ENCODE measurements at regions not wholly inside any gene's neighbourhood (a gene's known extent, or its start where the extent isn't known, plus 50 kb on each side); places are given as distances from the start of the nearest gene placed in this dataset.
A peak's percentile ranks its signal among the peaks of the same experiment; 100 is the strongest.

- Histone ChIP-seq H3K27me3 (no peaks in the 10 kb centered on the region), H3K4me1 (peaks cover 0 to 10% (median 10%) of the 10 kb centered on the region in 4 donors), H3K27ac (peak overlapping the region in 1 of 4 donors; percentile 14), H3K4me3 (no peak overlapping the region), H3K36me3 (no peaks in the 10 kb centered on the region), H3K9me3 (no peaks in the 10 kb centered on the region)
- 72 to 73% methylated on average over 14 of the region's 14 CpGs for WGBS, 2 donors
- no peak for TF ChIP-seq CTCF (IDR thresholded peaks at IDR 0.05)
- peak in 1 of 2 donors; percentile 15 for TF ChIP-seq EP300 (IDR thresholded peaks at IDR 0.05)
- DNase-seq (ENCODE audit: low spot score in 2 of 2) = peak in 1 of 2 donors; percentile 11
Measured at GRCh38 chr2:136381722-136382633, 264.0 kb upstream of the CXCR4 start.

GRCh38 chr2:136381245-136381644, 263.3 kb upstream of the CXCR4 start:
- Histone ChIP-seq H3K4me1 (peaks cover 0 to 16% (median 10%) of the 10 kb centered on the region in 4 donors), H3K27me3 (no peaks in the 10 kb centered on the region), H3K36me3 (no peaks in the 10 kb centered on the region), H3K27ac (peak overlapping the region in 1 of 4 donors; percentile 14), H3K9me3 (no peaks in the 10 kb centered on the region), H3K4me3 (no peak overlapping the region)
- 88 to 89% methylated on average over 1 of the region's 1 CpG for WGBS, 2 donors
- TF ChIP-seq POLR2A (IDR thresholded peaks at IDR 0.05) (no peak), CTCF (IDR thresholded peaks at IDR 0.05) (no peak), EP300 (IDR thresholded peaks at IDR 0.05) (no peak)
- no peak for DNase-seq (ENCODE audit: low spot score in 2 of 2)

- Histone ChIP-seq H3K9me3 (no peaks in the 10 kb centered on the region), H3K27me3 (no peaks in the 10 kb centered on the region), H3K36me3 (no peaks in the 10 kb centered on the region), H3K4me1 (peaks cover 0 to 6% (median 0%) of the 10 kb centered on the region in 4 donors), H3K4me3 (no peak overlapping the region), H3K27ac (no peak overlapping the region)
- TF ChIP-seq EP300 (IDR thresholded peaks at IDR 0.05) = no peak
- TF ChIP-seq POLR2A (IDR thresholded peaks at IDR 0.05) = no peak
- peak; percentile 44 to 70 (median 56) for TF ChIP-seq CTCF (IDR thresholded peaks at IDR 0.05)
- 44 to 60% methylated on average over 4 of the region's 4 CpGs for WGBS, 2 donors
- DNase-seq (ENCODE audit: low spot score in 2 of 2) = peak in 1 of 2 donors; percentile 43
Measured at GRCh38 chr2:136378712-136379595, 261.0 kb upstream of the CXCR4 start.

- WGBS, 2 donors = 88 to 92% methylated on average over 7 of the region's 7 CpGs
- H3K36me3 ChIP-seq = no peaks in the 10 kb centered on the region
- no peaks in the 10 kb centered on the region for H3K27me3 ChIP-seq
- no peak for DNase-seq (ENCODE audit: low spot score in 2 of 2)
- H3K27ac ChIP-seq = peak overlapping the region in 1 of 4 donors; percentile 14
- no peak overlapping the region for H3K4me3 ChIP-seq
- H3K9me3 ChIP-seq = no peaks in the 10 kb centered on the region
- TF ChIP-seq CTCF (IDR thresholded peaks at IDR 0.05) (no peak), EP300 (IDR thresholded peaks at IDR 0.05) (no peak), POLR2A (IDR thresholded peaks at IDR 0.05) (no peak)
- peaks cover 0 to 6% (median 0%) of the 10 kb centered on the region in 4 donors for H3K4me1 ChIP-seq
Measured at GRCh38 chr2:136377423-136378382, 259.8 kb upstream of the CXCR4 start.

Data from tibial nerve (tissue), 4 donors.